ENCODE measurements at regions not wholly inside any gene's neighbourhood (a gene's known extent, or its start where the extent isn't known, plus 50 kb on each side); places are given as distances from the start of the nearest gene placed in this dataset.

GRCh38 chr16:65353183-65353582, 231.3 kb upstream of the CDH11 start (continued):
- TF ChIP-seq, protein P1, sequence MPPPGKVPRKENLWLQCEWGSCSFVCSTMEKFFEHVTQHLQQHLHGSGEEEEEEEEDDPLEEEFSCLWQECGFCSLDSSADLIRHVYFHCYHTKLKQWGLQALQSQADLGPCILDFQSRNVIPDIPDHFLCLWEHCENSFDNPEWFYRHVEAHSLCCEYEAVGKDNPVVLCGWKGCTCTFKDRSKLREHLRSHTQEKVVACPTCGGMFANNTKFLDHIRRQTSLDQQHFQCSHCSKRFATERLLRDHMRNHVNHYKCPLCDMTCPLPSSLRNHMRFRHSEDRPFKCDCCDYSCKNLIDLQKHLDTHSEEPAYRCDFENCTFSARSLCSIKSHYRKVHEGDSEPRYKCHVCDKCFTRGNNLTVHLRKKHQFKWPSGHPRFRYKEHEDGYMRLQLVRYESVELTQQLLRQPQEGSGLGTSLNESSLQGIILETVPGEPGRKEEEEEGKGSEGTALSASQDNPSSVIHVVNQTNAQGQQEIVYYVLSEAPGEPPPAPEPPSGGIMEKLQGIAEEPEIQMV (CRISPR knock-in tag; IDR thresholded peaks at IDR 0.05; ENCODE audit: low read depth) = no peak
- TF ChIP-seq, protein P2, sequence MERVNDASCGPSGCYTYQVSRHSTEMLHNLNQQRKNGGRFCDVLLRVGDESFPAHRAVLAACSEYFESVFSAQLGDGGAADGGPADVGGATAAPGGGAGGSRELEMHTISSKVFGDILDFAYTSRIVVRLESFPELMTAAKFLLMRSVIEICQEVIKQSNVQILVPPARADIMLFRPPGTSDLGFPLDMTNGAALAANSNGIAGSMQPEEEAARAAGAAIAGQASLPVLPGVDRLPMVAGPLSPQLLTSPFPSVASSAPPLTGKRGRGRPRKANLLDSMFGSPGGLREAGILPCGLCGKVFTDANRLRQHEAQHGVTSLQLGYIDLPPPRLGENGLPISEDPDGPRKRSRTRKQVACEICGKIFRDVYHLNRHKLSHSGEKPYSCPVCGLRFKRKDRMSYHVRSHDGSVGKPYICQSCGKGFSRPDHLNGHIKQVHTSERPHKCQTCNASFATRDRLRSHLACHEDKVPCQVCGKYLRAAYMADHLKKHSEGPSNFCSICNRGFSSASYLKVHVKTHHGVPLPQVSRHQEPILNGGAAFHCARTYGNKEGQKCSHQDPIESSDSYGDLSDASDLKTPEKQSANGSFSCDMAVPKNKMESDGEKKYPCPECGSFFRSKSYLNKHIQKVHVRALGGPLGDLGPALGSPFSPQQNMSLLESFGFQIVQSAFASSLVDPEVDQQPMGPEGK (CRISPR knock-in tag; IDR thresholded peaks at IDR 0.05) = no peak
- TF ChIP-seq, protein P3, sequence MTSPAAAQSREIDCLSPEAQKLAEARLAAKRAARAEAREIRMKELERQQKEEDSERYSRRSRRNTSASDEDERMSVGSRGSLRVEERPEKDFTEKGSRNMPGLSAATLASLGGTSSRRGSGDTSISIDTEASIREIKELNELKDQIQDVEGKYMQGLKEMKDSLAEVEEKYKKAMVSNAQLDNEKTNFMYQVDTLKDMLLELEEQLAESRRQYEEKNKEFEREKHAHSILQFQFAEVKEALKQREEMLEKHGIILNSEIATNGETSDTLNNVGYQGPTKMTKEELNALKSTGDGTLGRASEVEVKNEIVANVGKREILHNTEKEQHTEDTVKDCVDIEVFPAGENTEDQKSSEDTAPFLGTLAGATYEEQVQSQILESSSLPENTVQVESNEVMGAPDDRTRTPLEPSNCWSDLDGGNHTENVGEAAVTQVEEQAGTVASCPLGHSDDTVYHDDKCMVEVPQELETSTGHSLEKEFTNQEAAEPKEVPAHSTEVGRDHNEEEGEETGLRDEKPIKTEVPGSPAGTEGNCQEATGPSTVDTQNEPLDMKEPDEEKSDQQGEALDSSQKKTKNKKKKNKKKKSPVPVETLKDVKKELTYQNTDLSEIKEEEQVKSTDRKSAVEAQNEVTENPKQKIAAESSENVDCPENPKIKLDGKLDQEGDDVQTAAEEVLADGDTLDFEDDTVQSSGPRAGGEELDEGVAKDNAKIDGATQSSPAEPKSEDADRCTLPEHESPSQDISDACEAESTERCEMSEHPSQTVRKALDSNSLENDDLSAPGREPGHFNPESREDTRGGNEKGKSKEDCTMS (CRISPR knock-in tag; conservative IDR thresholded peaks at IDR 0.05) = no peak
- TF ChIP-seq ZNF460 (CRISPR knock-in tag; IDR thresholded peaks at IDR 0.05; ENCODE audit: borderline replicate concordance) (no peak), GABPA (IDR thresholded peaks at IDR 0.05; ENCODE audit: low read depth, low read length) (no peak), GABPA (CRISPR knock-in tag; IDR thresholded peaks at IDR 0.05; ENCODE audit: low read depth) (no peak)

GRCh38 chr16:65349626-65350025, 227.8 kb upstream of the CDH11 start:
- H3K27me3 ChIP-seq (ENCODE audit: control insufficient read depth in 1 of 2, insufficient read depth in 2 of 2, low read length in 2 of 2) = no peaks in the 10 kb centered on the region
- H3K79me2 ChIP-seq (ENCODE audit: insufficient read depth, low read length) = no peaks in the 10 kb centered on the region
- H3K4me2 ChIP-seq (ENCODE audit: low read depth, low read length) = no peak overlapping the region
- no peak overlapping the region for H3K9ac ChIP-seq (ENCODE audit: insufficient read depth, low read depth, low read length)
- TF ChIP-seq, protein P4, sequence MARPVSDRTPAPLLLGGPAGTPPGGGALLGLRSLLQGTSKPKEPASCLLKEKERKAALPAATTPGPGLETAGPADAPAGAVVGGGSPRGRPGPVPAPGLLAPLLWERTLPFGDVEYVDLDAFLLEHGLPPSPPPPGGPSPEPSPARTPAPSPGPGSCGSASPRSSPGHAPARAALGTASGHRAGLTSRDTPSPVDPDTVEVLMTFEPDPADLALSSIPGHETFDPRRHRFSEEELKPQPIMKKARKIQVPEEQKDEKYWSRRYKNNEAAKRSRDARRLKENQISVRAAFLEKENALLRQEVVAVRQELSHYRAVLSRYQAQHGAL (CRISPR knock-in tag; IDR thresholded peaks at IDR 0.05; ENCODE audit: not compliant biosample characterization) = no peak
- TF ChIP-seq CENPX (CRISPR knock-in tag; IDR thresholded peaks at IDR 0.05) (no peak), RNF219 (CRISPR knock-in tag; IDR thresholded peaks at IDR 0.05) (no peak), RBFOX2 (IDR thresholded peaks at IDR 0.05; ENCODE audit: low read depth, low read length) (no peak), ZNF180 (CRISPR knock-in tag; IDR thresholded peaks at IDR 0.05; ENCODE audit: borderline replicate concordance, low read depth) (no peak), GMEB2 (CRISPR knock-in tag; IDR thresholded peaks at IDR 0.05; ENCODE audit: low read depth) (no peak)
- no peak for ATAC-seq
- no peaks in the 10 kb centered on the region for H3K4me1 ChIP-seq (ENCODE audit: insufficient read depth, low read length)
- under 1% methylated on average over 7 of the region's 7 CpGs for WGBS (ENCODE audit: low lambda C conversion rate)
- no peak overlapping the region for H2AFZ ChIP-seq (ENCODE audit: low read length)
- intact Hi-C loops (cut with micrococcal nuclease; ENCODE audit: unreplicated experiment) (no loop called here), in situ Hi-C loops (cut with HindIII; ENCODE audit: extremely low pct_ligation_motif_present, low pct_unique_long_range_greater_than_20kb) (no loop called here)
- POLR2A ChIA-PET = no interaction called here
- H4K20me1 ChIP-seq (ENCODE audit: insufficient read depth, low read length) = no peaks in the 10 kb centered on the region
- no TSS peak for BruUV-seq (replicated peaks)
- no peak for DNase-seq (ENCODE audit: low spot score)
- H3K36me3 ChIP-seq (replicated peaks in 1 of 2; ENCODE audit: control insufficient read depth in 1 of 2, insufficient read depth in 2 of 2, low read length in 2 of 2) = no peaks in the 10 kb centered on the region
- H3K4me3 ChIP-seq (replicated peaks in 1 of 3; ENCODE audit: insufficient read depth in 1 of 3, low read depth in 2 of 3, low read length in 3 of 3) = no peak overlapping the region
- H3K27ac ChIP-seq (ENCODE audit: extremely low read length, insufficient read depth, low read length) = no peak overlapping the region
- H3K9me3 ChIP-seq (ENCODE audit: low read length) = peaks cover 35% of the 10 kb centered on the region
- no peak for FAIRE-seq
- CTCF ChIA-PET (ENCODE audit: low intra/inter-chr PET ratio, low total read pairs) = no interaction called here
